Left lobe of liver (tissue), 2 donors: ENCODE measurements at regions not wholly inside any gene's neighbourhood (a gene's known extent, or its start where the extent isn't known, plus 50 kb on each side); places are given as distances from the start of the nearest gene placed in this dataset.
"Not testable (repeated sequence)": the region's sequence is repeated elsewhere in the genome, so short reads cannot be mapped to it uniquely, and the experiment has no call there.

Source experiments
- ATAC-seq: fragments of 200-7000 bp; cut with Tn5 transposase; one replicate; pipeline ENCODE4 v1.9.1; 2020; ENCODE audit warnings: mild to moderate bottlenecking, moderate library complexity
- DNase-seq: peaks from one replicate; pipeline ENCODE4 v3.0.0-alpha.2; 2020; ENCODE audit warnings: low spot score
- donor health status: DM: no; HTN: no; CAD: no; lungs with moderate emphysema.
- donor health status: DM: no; HTN: yes; CAD: no.

GRCh38 chr19:28084659-28085157 lies 1128.2 kb downstream of the UQCRFS1 start:
- DNase-seq, ATAC-seq: not testable (repeated sequence)

- ATAC-seq = no peak
- no peak for DNase-seq
These were observed 1136.3 kb downstream of the UQCRFS1 start for GRCh38 chr19:28076628-28077027.

GRCh38 chr19:28075229-28075628 lies 1137.7 kb downstream of the UQCRFS1 start:
- ATAC-seq = no peak
- DNase-seq = no peak

GRCh38 chr19:28074773-28075172 lies 1138.2 kb downstream of the UQCRFS1 start:
- DNase-seq (no peak), ATAC-seq (no peak)

GRCh38 chr19:28067882-28068281 lies 1145.1 kb downstream of the UQCRFS1 start:
- no peak for ATAC-seq
- no peak for DNase-seq

GRCh38 chr19:28066988-28067387 lies 1146.0 kb downstream of the UQCRFS1 start:
- DNase-seq = no peak
- ATAC-seq = no peak

- ATAC-seq = no peak
- DNase-seq = no peak
These were observed 1146.8 kb downstream of the UQCRFS1 start for GRCh38 chr19:28066161-28066560.

GRCh38 chr19:28065026-28065425 lies 1147.9 kb downstream of the UQCRFS1 start:
- DNase-seq (no peak), ATAC-seq (no peak)

- ATAC-seq = no peak
These were observed 1149.2 kb downstream of the UQCRFS1 start for GRCh38 chr19:28063702-28064101.

GRCh38 chr19:28061111-28061510 lies 1151.8 kb downstream of the UQCRFS1 start:
- DNase-seq = no peak

More at GRCh38 chr19:28063702-28064101, 1149.2 kb downstream of the UQCRFS1 start:
- DNase-seq = no peak

GRCh38 chr19:28057026-28057425 lies 1155.9 kb downstream of the UQCRFS1 start:
- not testable (repeated sequence) for ATAC-seq, DNase-seq

More at GRCh38 chr19:28061111-28061510, 1151.8 kb downstream of the UQCRFS1 start:
- ATAC-seq = no peak

- ATAC-seq (no peak), DNase-seq (no peak)
These were observed 1161.9 kb downstream of the UQCRFS1 start for GRCh38 chr19:28051047-28051446.

- no peak for DNase-seq
- no peak for ATAC-seq
These were observed 1163.1 kb downstream of the UQCRFS1 start for GRCh38 chr19:28049875-28050274.

- no peak for ATAC-seq
- no peak for DNase-seq
These were observed 1166.0 kb downstream of the UQCRFS1 start for GRCh38 chr19:28046932-28047331.

- DNase-seq = no peak
- no peak for ATAC-seq
These were observed 1167.3 kb downstream of the UQCRFS1 start for GRCh38 chr19:28045621-28046020.

- ATAC-seq (no peak), DNase-seq (no peak)
These were observed 1168.5 kb downstream of the UQCRFS1 start for GRCh38 chr19:28044477-28044876.

GRCh38 chr19:28042516-28042915 lies 1170.4 kb downstream of the UQCRFS1 start:
- ATAC-seq = no peak
- no peak for DNase-seq

- peak; percentile 72 for ATAC-seq
- peak; percentile 53 for DNase-seq
These were observed 1173.1 kb downstream of the UQCRFS1 start for GRCh38 chr19:28039677-28040381.

- no peak for DNase-seq
- no peak for ATAC-seq
These were observed 1175.8 kb downstream of the UQCRFS1 start for GRCh38 chr19:28037186-28037585.

GRCh38 chr19:28036486-28036885 lies 1176.5 kb downstream of the UQCRFS1 start:
- DNase-seq (no peak), ATAC-seq (no peak)

- ATAC-seq (no peak), DNase-seq (no peak)
These were observed 1178.0 kb downstream of the UQCRFS1 start for GRCh38 chr19:28034936-28035335.

GRCh38 chr19:28028881-28029444 lies 1184.0 kb downstream of the UQCRFS1 start:
- DNase-seq = no peak
- no peak for ATAC-seq
